ENCODE measurements at regions not wholly inside any gene's neighbourhood (a gene's known extent, or its start where the extent isn't known, plus 50 kb on each side); places are given as distances from the start of the nearest gene placed in this dataset.

- intact Hi-C loops (cut with DNase I), result no loop called here
- Histone ChIP-seq H3K9me3 (no peaks in the 10 kb centered on the region), H3K27me3 (no peaks in the 10 kb centered on the region), H3K4me3 (no peak overlapping the region), H3K27ac (no peak overlapping the region), H3K4me1 (no peaks in the 10 kb centered on the region), H3K36me3 (no peaks in the 10 kb centered on the region)
- no peak for TF ChIP-seq CTCF (IDR thresholded peaks at IDR 0.05)
- DNase-seq (no peak), ATAC-seq (no peak)
Observed at GRCh38 chrX:16466640-16467432, 183.1 kb upstream of the S100G start.

DNA sequence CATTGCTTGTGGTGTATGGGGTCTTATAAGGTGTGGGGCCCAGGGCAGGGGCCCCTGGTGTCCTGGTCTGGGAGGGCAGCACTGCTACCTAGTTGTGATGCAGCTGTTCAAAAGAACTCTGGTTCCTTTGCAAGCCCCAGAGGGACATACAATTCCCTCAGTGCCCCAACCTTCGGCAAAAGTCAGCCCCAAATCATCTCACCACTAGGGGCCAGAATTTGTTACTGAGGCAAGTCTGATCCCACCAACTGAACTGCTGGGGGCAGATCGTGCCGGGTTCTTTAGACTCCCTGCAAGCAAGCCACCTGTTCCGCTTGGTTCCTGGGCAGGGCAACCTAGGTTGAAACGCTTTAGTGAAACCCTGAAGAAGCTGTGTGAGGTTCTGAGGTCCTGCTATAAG is 180.1 kb upstream of the S100G start:
- H3K27me3 ChIP-seq, result no peaks in the 10 kb centered on the region
- no peaks in the 10 kb centered on the region for H3K4me1 ChIP-seq
- intact Hi-C loops (cut with DNase I), result no loop called here

DNA sequence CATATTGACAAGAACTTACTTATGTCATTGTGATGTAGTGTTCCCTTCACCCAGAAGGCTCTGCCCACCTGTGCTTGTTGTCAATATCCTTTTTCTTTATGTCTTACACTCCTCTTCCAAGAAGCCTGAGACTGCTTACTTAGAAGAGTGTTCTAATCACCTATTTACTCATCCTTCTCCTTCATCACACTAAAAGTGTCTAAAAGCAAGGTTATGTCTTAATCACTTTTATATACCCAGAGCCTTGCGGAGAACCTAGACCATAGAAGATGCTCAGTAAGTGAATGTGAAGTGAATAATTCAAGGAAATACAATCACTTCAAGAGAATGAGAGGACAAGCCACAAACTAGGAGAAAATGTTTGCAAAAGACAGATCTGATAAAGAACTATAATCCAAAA is 177.6 kb upstream of the S100G start:
- H3K27ac ChIP-seq, result no peak overlapping the region
- TF ChIP-seq CTCF (IDR thresholded peaks at IDR 0.05), result no peak
- no peaks in the 10 kb centered on the region for H3K4me1 ChIP-seq
- no peak overlapping the region for H3K4me3 ChIP-seq
- H3K9me3 ChIP-seq, result no peaks in the 10 kb centered on the region
- no peaks in the 10 kb centered on the region for H3K27me3 ChIP-seq
- no peaks in the 10 kb centered on the region for H3K36me3 ChIP-seq
- intact Hi-C loops (cut with DNase I), result no loop called here
- ATAC-seq (no peak), DNase-seq (no peak)

More for the DNA sequence above, 180.1 kb upstream of the S100G start:
- no peaks in the 10 kb centered on the region for H3K36me3 ChIP-seq
- no peaks in the 10 kb centered on the region for H3K9me3 ChIP-seq
- no peak for ATAC-seq
- DNase-seq, result no peak
- H3K4me3 ChIP-seq, result no peak overlapping the region
- H3K27ac ChIP-seq, result no peak overlapping the region
- no peak for TF ChIP-seq CTCF (IDR thresholded peaks at IDR 0.05)

- no peak overlapping the region for H3K27ac ChIP-seq
- DNase-seq (no peak), ATAC-seq (no peak)
- no peaks in the 10 kb centered on the region for H3K9me3 ChIP-seq
- no peaks in the 10 kb centered on the region for H3K4me1 ChIP-seq
- H3K36me3 ChIP-seq, result no peaks in the 10 kb centered on the region
- no peak for TF ChIP-seq CTCF (IDR thresholded peaks at IDR 0.05)
- intact Hi-C loops (cut with DNase I), result no loop called here
- H3K4me3 ChIP-seq, result no peak overlapping the region
- no peaks in the 10 kb centered on the region for H3K27me3 ChIP-seq
Observed at GRCh38 chrX:16474511-16474910, 175.4 kb upstream of the S100G start.

GRCh38 chrX:16476009-16476408 is 173.9 kb upstream of the S100G start:
- Histone ChIP-seq H3K36me3 (no peaks in the 10 kb centered on the region), H3K9me3 (no peaks in the 10 kb centered on the region), H3K27me3 (no peaks in the 10 kb centered on the region), H3K4me3 (no peak overlapping the region), H3K4me1 (no peaks in the 10 kb centered on the region), H3K27ac (no peak overlapping the region)
- no peak for TF ChIP-seq CTCF (IDR thresholded peaks at IDR 0.05)
- ATAC-seq, result no peak
- intact Hi-C loops (cut with DNase I), result no loop called here
- DNase-seq, result no peak

- H3K36me3 ChIP-seq, result no peaks in the 10 kb centered on the region
- H3K4me3 ChIP-seq, result no peak overlapping the region
- DNase-seq (no peak), ATAC-seq (no peak)
- H3K9me3 ChIP-seq, result no peaks in the 10 kb centered on the region
- no peak overlapping the region for H3K27ac ChIP-seq
- intact Hi-C loops (cut with DNase I), result no loop called here
- no peaks in the 10 kb centered on the region for H3K27me3 ChIP-seq
- H3K4me1 ChIP-seq, result no peaks in the 10 kb centered on the region
- no peak for TF ChIP-seq CTCF (IDR thresholded peaks at IDR 0.05)
Observed at GRCh38 chrX:16476692-16477091, 173.3 kb upstream of the S100G start.

Data from upper lobe of right lung (tissue), 1 donor.